HEK293 (cell line): ENCODE measurements at regions not wholly inside any gene's neighbourhood (a gene's known extent, or its start where the extent isn't known, plus 50 kb on each side); places are given as distances from the start of the nearest gene placed in this dataset.

ENCODE experiments used
- CTCF ChIA-PET: fragments of 350-600 bp; formaldehyde crosslinking; extraction: SDS; loops from one replicate; lab custom pipeline; 2021; ENCODE audit warnings: antibody characterized with exemption; lab: Yijun Ruan, JAX
- POLR2A ChIA-PET: fragments of 300-600 bp; formaldehyde crosslinking; extraction: SDS; loops from one replicate; lab custom pipeline; 2020; ENCODE audit warnings: antibody characterized with exemption, inconsistent platforms; lab: Yijun Ruan, JAX
- H3K27ac ChIP-seq: fragments of 200-500 bp; sonication (Bioruptor generic); 2 replicates; pipeline ENCODE4 v1.5.1; 2014; ENCODE audit warnings: low read depth, low read length, control low read depth, inconsistent platforms; ENCODE audit errors: extremely low read depth
- H3K36me3 ChIP-seq, 2 experiments: fragments of 200-500 bp in 1 of 2; sonication (Bioruptor generic) in 1 of 2; 1 replicate in 1 of 2; 2 replicates in 1 of 2; pipeline ENCODE4 v1.5.1; 2014 to 2017; ENCODE audit warnings: inconsistent platforms in 2 of 2, low read length in 2 of 2; ENCODE audit not compliant: control insufficient read depth in 2 of 2, insufficient read depth in 1 of 2
- H3K4me1 ChIP-seq: fragments of 200-500 bp; sonication (Bioruptor generic); 2 replicates; pipeline ENCODE4 v1.5.1; 2014; ENCODE audit warnings: mild to moderate bottlenecking, low read length, inconsistent platforms; ENCODE audit not compliant: control insufficient read depth, insufficient read depth
- H3K4me3 ChIP-seq: 2 replicates; pipeline ENCODE4 v1.5.1; 2011; ENCODE audit warnings: low read depth, mild to moderate bottlenecking, control low read depth, low read length, moderate library complexity
- H3K9me3 ChIP-seq: fragments of 200-500 bp; sonication (Bioruptor generic); 2 replicates; pipeline ENCODE4 v1.5.1; 2014; ENCODE audit warnings: low read depth, low read length, inconsistent platforms; ENCODE audit not compliant: control insufficient read depth, insufficient read depth
- BCL11A ChIP-seq: fragments of 450-650 bp; formaldehyde crosslinking; IDR thresholded peaks from 2 replicates; pipeline ENCODE4 v1.5.1; 2016; ENCODE audit warnings: low read depth, missing biosample characterization, missing genetic modification characterization
- CTCF ChIP-seq: fragments of 450-650 bp; formaldehyde crosslinking; IDR thresholded peaks from 2 replicates; pipeline ENCODE4 v1.5.1; 2016; ENCODE audit warnings: missing biosample characterization, missing genetic modification characterization
- KLF1 ChIP-seq: fragments of 450-650 bp; formaldehyde crosslinking; IDR thresholded peaks from 2 replicates; pipeline ENCODE4 v1.5.1; 2016; ENCODE audit warnings: missing biosample characterization, missing genetic modification characterization
- KLF8 ChIP-seq: fragments of 450-650 bp; formaldehyde crosslinking; IDR thresholded peaks from 2 replicates; pipeline ENCODE4 v1.5.1; 2016; ENCODE audit warnings: missing biosample characterization, missing genetic modification characterization
- KLF9 ChIP-seq: fragments of 450-650 bp; formaldehyde crosslinking; IDR thresholded peaks from 2 replicates; pipeline ENCODE4 v1.5.1; 2016; ENCODE audit warnings: missing biosample characterization, missing genetic modification characterization, low read depth
- PRDM2 ChIP-seq: fragments of 450-650 bp; formaldehyde crosslinking; IDR thresholded peaks from 2 replicates; pipeline ENCODE4 v1.5.1; 2016; ENCODE audit warnings: missing biosample characterization, missing genetic modification characterization, borderline replicate concordance
- YY1 ChIP-seq: fragments of 450-650 bp; formaldehyde crosslinking; IDR thresholded peaks from 2 replicates; pipeline ENCODE4 v1.5.1; 2018; ENCODE audit warnings: missing biosample characterization, missing genetic modification characterization
- ZBTB6 ChIP-seq: fragments of 450-650 bp; formaldehyde crosslinking; IDR thresholded peaks from 2 replicates; pipeline ENCODE4 v1.5.1; 2017; ENCODE audit warnings: missing biosample characterization, missing genetic modification characterization
- ZFHX2 ChIP-seq: fragments of 450-650 bp; formaldehyde crosslinking; conservative IDR thresholded peaks from 2 replicates; pipeline ENCODE4 v1.5.1; 2016; ENCODE audit warnings: missing biosample characterization, missing genetic modification characterization
- ZFP37 ChIP-seq: fragments of 450-650 bp; formaldehyde crosslinking; IDR thresholded peaks from 2 replicates; pipeline ENCODE4 v1.5.1; 2016; ENCODE audit warnings: missing biosample characterization, missing genetic modification characterization
- ZFP69B ChIP-seq: fragments of 450-650 bp; formaldehyde crosslinking; IDR thresholded peaks from 2 replicates; pipeline ENCODE4 v1.5.1; 2016; ENCODE audit warnings: missing biosample characterization, missing genetic modification characterization
- ZNF10 ChIP-seq: fragments of 450-650 bp; formaldehyde crosslinking; IDR thresholded peaks from 2 replicates; pipeline ENCODE4 v1.5.1; 2017; ENCODE audit warnings: missing biosample characterization, missing genetic modification characterization
- ZNF140 ChIP-seq: fragments of 450-650 bp; formaldehyde crosslinking; IDR thresholded peaks from 2 replicates; pipeline ENCODE4 v1.5.1; 2016; ENCODE audit warnings: missing biosample characterization, missing genetic modification characterization
- ZNF146 ChIP-seq: fragments of 450-650 bp; formaldehyde crosslinking; IDR thresholded peaks from 2 replicates; pipeline ENCODE4 v1.5.1; 2016; ENCODE audit warnings: missing biosample characterization, missing genetic modification characterization
- ZNF148 ChIP-seq: fragments of 450-650 bp; formaldehyde crosslinking; IDR thresholded peaks from 2 replicates; pipeline ENCODE4 v1.5.0; 2017; ENCODE audit warnings: missing biosample characterization, missing genetic modification characterization, borderline replicate concordance
- ZNF174 ChIP-seq: fragments of 450-650 bp; formaldehyde crosslinking; IDR thresholded peaks from 2 replicates; pipeline ENCODE4 v1.5.0; 2017; ENCODE audit warnings: missing biosample characterization, mild to moderate bottlenecking, missing genetic modification characterization
- ZNF223 ChIP-seq: fragments of 450-650 bp; formaldehyde crosslinking; IDR thresholded peaks from 2 replicates; pipeline ENCODE4 v1.5.1; 2016; ENCODE audit warnings: missing biosample characterization, missing genetic modification characterization
- ZNF266 ChIP-seq: fragments of 450-650 bp; formaldehyde crosslinking; IDR thresholded peaks from 2 replicates; pipeline ENCODE4 v1.5.1; 2016; ENCODE audit warnings: missing biosample characterization, missing genetic modification characterization, low read depth
- ZNF473 ChIP-seq: fragments of 450-650 bp; formaldehyde crosslinking; IDR thresholded peaks from 2 replicates; pipeline ENCODE4 v1.5.1; 2017; ENCODE audit warnings: missing biosample characterization, missing genetic modification characterization
- ZNF514 ChIP-seq: fragments of 450-650 bp; formaldehyde crosslinking; IDR thresholded peaks from 2 replicates; pipeline ENCODE4 v1.5.1; 2016; ENCODE audit warnings: missing biosample characterization, missing genetic modification characterization
- ZNF555 ChIP-seq: fragments of 450-650 bp; formaldehyde crosslinking; conservative IDR thresholded peaks from 2 replicates; pipeline ENCODE4 v1.5.1; 2017; ENCODE audit warnings: missing biosample characterization, mild to moderate bottlenecking, missing genetic modification characterization, inconsistent platforms
- ZNF558 ChIP-seq: fragments of 450-650 bp; formaldehyde crosslinking; IDR thresholded peaks from 2 replicates; pipeline ENCODE4 v1.5.1; 2016; ENCODE audit warnings: missing biosample characterization, missing genetic modification characterization
- ZNF621 ChIP-seq: fragments of 450-650 bp; formaldehyde crosslinking; IDR thresholded peaks from 2 replicates; pipeline ENCODE4 v1.5.1; 2017; ENCODE audit warnings: missing biosample characterization, missing genetic modification characterization
- ZNF654 ChIP-seq: fragments of 450-650 bp; formaldehyde crosslinking; IDR thresholded peaks from 2 replicates; pipeline ENCODE4 v1.5.1; 2016; ENCODE audit warnings: low read depth, missing biosample characterization, missing genetic modification characterization
- ZNF792 ChIP-seq: fragments of 450-650 bp; formaldehyde crosslinking; IDR thresholded peaks from 2 replicates; pipeline ENCODE4 v1.5.1; 2016; ENCODE audit warnings: missing biosample characterization, missing genetic modification characterization

- no peak for TF ChIP-seq ZNF514 (tag by site-specific recombination)
- no peak for TF ChIP-seq YY1 (tag by site-specific recombination)
- TF ChIP-seq ZFP69B (tag by site-specific recombination): no peak
- TF ChIP-seq ZFHX2 (tag by site-specific recombination): no peak
- TF ChIP-seq ZNF174 (tag by site-specific recombination): no peak
Observed at GRCh38 chr2:184372484-184372883, 225.8 kb upstream of the ZNF804A start (continued).

- Histone ChIP-seq H3K36me3 (no peaks in the 10 kb centered on the region), H3K4me1 (no peaks in the 10 kb centered on the region), H3K9me3 (no peaks in the 10 kb centered on the region), H3K27ac (no peak overlapping the region), H3K4me3 (no peak overlapping the region)
- CTCF ChIA-PET: no interaction called here
- POLR2A ChIA-PET: no interaction called here
- TF ChIP-seq ZNF10 (tag by site-specific recombination): no peak
- no peak for TF ChIP-seq ZNF558
- TF ChIP-seq BCL11A (tag by site-specific recombination): no peak
- TF ChIP-seq PRDM2 (tag by site-specific recombination): no peak
- no peak for TF ChIP-seq ZNF146
- TF ChIP-seq ZNF148 (tag by site-specific recombination): no peak
- TF ChIP-seq ZNF621 (tag by site-specific recombination): no peak
- no peak for TF ChIP-seq ZBTB6 (tag by site-specific recombination)
Observed at GRCh38 chr2:184394642-184395041, 203.7 kb upstream of the ZNF804A start.

GRCh38 chr2:184402381-184402780 is 195.9 kb upstream of the ZNF804A start:
- Histone ChIP-seq H3K9me3 (no peaks in the 10 kb centered on the region), H3K4me3 (no peak overlapping the region), H3K36me3 (no peaks in the 10 kb centered on the region), H3K4me1 (no peaks in the 10 kb centered on the region), H3K27ac (no peak overlapping the region)
- CTCF ChIA-PET: no interaction called here
- POLR2A ChIA-PET: no interaction called here
- no peak for TF ChIP-seq CTCF (tag by site-specific recombination)
- no peak for TF ChIP-seq KLF8
- no peak for TF ChIP-seq ZNF10 (tag by site-specific recombination)
- no peak for TF ChIP-seq ZNF792 (tag by site-specific recombination)
- TF ChIP-seq ZNF555 (tag by site-specific recombination): no peak
- TF ChIP-seq KLF9 (tag by site-specific recombination): no peak
- TF ChIP-seq ZNF223 (tag by site-specific recombination): no peak
- no peak for TF ChIP-seq ZNF266 (tag by site-specific recombination)
- TF ChIP-seq KLF1 (tag by site-specific recombination): no peak
- no peak for TF ChIP-seq ZFHX2 (tag by site-specific recombination)
- no peak for TF ChIP-seq ZFP37 (tag by site-specific recombination)
- TF ChIP-seq ZNF473: no peak
- no peak for TF ChIP-seq ZNF140 (tag by site-specific recombination)
- no peak for TF ChIP-seq ZNF654 (tag by site-specific recombination)
